ENCODE measurements at regions not wholly inside any gene's neighbourhood (a gene's known extent, or its start where the extent isn't known, plus 50 kb on each side); places are given as distances from the start of the nearest gene placed in this dataset.
"Not testable (repeated sequence)": the region's sequence is repeated elsewhere in the genome, so short reads cannot be mapped to it uniquely, and the experiment has no call there.

DNA sequence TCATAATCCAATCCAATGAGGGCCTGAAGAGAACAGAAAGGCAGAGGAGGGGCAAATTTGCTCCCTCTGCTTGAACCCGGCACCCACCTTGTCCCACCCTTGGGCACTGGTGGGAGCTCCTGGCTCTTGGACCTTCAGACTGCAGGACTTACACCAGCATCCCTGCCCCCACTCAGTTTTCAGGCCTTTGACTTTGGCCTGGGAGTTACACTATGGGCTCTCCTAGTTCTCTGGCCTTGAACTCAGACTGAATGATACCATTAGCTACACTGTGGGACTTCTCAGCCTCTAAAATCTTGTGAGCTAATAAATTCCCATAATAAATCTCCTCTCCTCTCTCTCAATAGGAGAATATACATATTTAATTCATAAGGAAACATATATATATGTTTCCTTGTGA lies 114.4 kb downstream of the AHR start:
- Histone ChIP-seq H3K36me3 (ENCODE audit: control insufficient read depth in 1 of 2, insufficient read depth in 2 of 2, low read length in 2 of 2) (no peaks in the 10 kb centered on the region), H3K9ac (ENCODE audit: low read depth in 1 of 2, low read length in 2 of 2) (no peak overlapping the region), H3K9me3 (ENCODE audit: control insufficient read depth in 1 of 2, low read length in 2 of 2) (no peaks in the 10 kb centered on the region), H3K27ac (ENCODE audit: low read depth, low read length) (no peak overlapping the region), H3K4me3 (ENCODE audit: low read depth in 1 of 2, low read length in 2 of 2) (no peak overlapping the region), H3K4me1 (ENCODE audit: control insufficient read depth in 1 of 2, insufficient read depth in 2 of 2, low read length in 2 of 2) (peaks cover 5 to 10% of the 10 kb centered on the region in 2 donors), H3K27me3 (ENCODE audit: control insufficient read depth in 1 of 2, insufficient read depth in 2 of 2, low read length in 2 of 2) (no peaks in the 10 kb centered on the region)

GRCh38 chr7:17415955-17416354 lies 117.5 kb downstream of the AHR start:
- H3K9ac ChIP-seq (ENCODE audit: low read depth in 1 of 2, low read length in 2 of 2): no peak overlapping the region
- no peaks in the 10 kb centered on the region for H3K9me3 ChIP-seq (ENCODE audit: control insufficient read depth in 1 of 2, low read length in 2 of 2)
- H3K4me3 ChIP-seq (ENCODE audit: low read depth in 1 of 2, low read length in 2 of 2): no peak overlapping the region
- H3K4me1 ChIP-seq (ENCODE audit: control insufficient read depth in 1 of 2, insufficient read depth in 2 of 2, low read length in 2 of 2): no peaks in the 10 kb centered on the region
- H3K27ac ChIP-seq (ENCODE audit: low read depth, low read length): no peak overlapping the region
- H3K36me3 ChIP-seq (ENCODE audit: control insufficient read depth in 1 of 2, insufficient read depth in 2 of 2, low read length in 2 of 2): no peaks in the 10 kb centered on the region
- H3K27me3 ChIP-seq (ENCODE audit: control insufficient read depth in 1 of 2, insufficient read depth in 2 of 2, low read length in 2 of 2): no peaks in the 10 kb centered on the region

GRCh38 chr7:17420308-17421015 lies 122.0 kb downstream of the AHR start:
- not testable (repeated sequence) for H3K36me3 ChIP-seq (ENCODE audit: control insufficient read depth in 1 of 2, insufficient read depth in 2 of 2, low read length in 2 of 2); H3K9me3 ChIP-seq (ENCODE audit: control insufficient read depth in 1 of 2, low read length in 2 of 2); H3K4me1 ChIP-seq (ENCODE audit: control insufficient read depth in 1 of 2, insufficient read depth in 2 of 2, low read length in 2 of 2); H3K27me3 ChIP-seq (ENCODE audit: control insufficient read depth in 1 of 2, insufficient read depth in 2 of 2, low read length in 2 of 2); H3K27ac ChIP-seq (ENCODE audit: low read depth, low read length); H3K4me3 ChIP-seq (ENCODE audit: low read depth in 1 of 2, low read length in 2 of 2); H3K9ac ChIP-seq (ENCODE audit: low read depth in 1 of 2, low read length in 2 of 2)

GRCh38 chr7:17421941-17422340 lies 123.5 kb downstream of the AHR start:
- Histone ChIP-seq H3K9ac (ENCODE audit: low read depth in 1 of 2, low read length in 2 of 2) (no peak overlapping the region), H3K27ac (ENCODE audit: low read depth, low read length) (no peak overlapping the region), H3K27me3 (ENCODE audit: control insufficient read depth in 1 of 2, insufficient read depth in 2 of 2, low read length in 2 of 2) (no peaks in the 10 kb centered on the region), H3K36me3 (ENCODE audit: control insufficient read depth in 1 of 2, insufficient read depth in 2 of 2, low read length in 2 of 2) (no peaks in the 10 kb centered on the region), H3K9me3 (ENCODE audit: control insufficient read depth in 1 of 2, low read length in 2 of 2) (peaks cover 0 to 3% of the 10 kb centered on the region in 2 donors), H3K4me1 (ENCODE audit: control insufficient read depth in 1 of 2, insufficient read depth in 2 of 2, low read length in 2 of 2) (no peaks in the 10 kb centered on the region), H3K4me3 (ENCODE audit: low read depth in 1 of 2, low read length in 2 of 2) (no peak overlapping the region)

- Histone ChIP-seq H3K27ac (ENCODE audit: low read depth, low read length) (no peak overlapping the region), H3K27me3 (ENCODE audit: control insufficient read depth in 1 of 2, insufficient read depth in 2 of 2, low read length in 2 of 2) (no peaks in the 10 kb centered on the region), H3K9me3 (ENCODE audit: control insufficient read depth in 1 of 2, low read length in 2 of 2) (peaks cover under 1 to 7% of the 10 kb centered on the region in 2 donors), H3K4me3 (ENCODE audit: low read depth in 1 of 2, low read length in 2 of 2) (no peak overlapping the region), H3K4me1 (ENCODE audit: control insufficient read depth in 1 of 2, insufficient read depth in 2 of 2, low read length in 2 of 2) (no peaks in the 10 kb centered on the region), H3K9ac (ENCODE audit: low read depth in 1 of 2, low read length in 2 of 2) (no peak overlapping the region), H3K36me3 (ENCODE audit: control insufficient read depth in 1 of 2, insufficient read depth in 2 of 2, low read length in 2 of 2) (no peaks in the 10 kb centered on the region)
Measured at GRCh38 chr7:17422966-17423365, 124.5 kb downstream of the AHR start.

- H3K4me1 ChIP-seq (ENCODE audit: control insufficient read depth in 1 of 2, insufficient read depth in 2 of 2, low read length in 2 of 2): no peaks in the 10 kb centered on the region
- H3K9ac ChIP-seq (ENCODE audit: low read depth in 1 of 2, low read length in 2 of 2): no peak overlapping the region
- H3K27me3 ChIP-seq (ENCODE audit: control insufficient read depth in 1 of 2, insufficient read depth in 2 of 2, low read length in 2 of 2): no peaks in the 10 kb centered on the region
- peaks cover 8 to 18% of the 10 kb centered on the region in 2 donors for H3K9me3 ChIP-seq (ENCODE audit: control insufficient read depth in 1 of 2, low read length in 2 of 2)
- no peak overlapping the region for H3K4me3 ChIP-seq (ENCODE audit: low read depth in 1 of 2, low read length in 2 of 2)
- H3K36me3 ChIP-seq (ENCODE audit: control insufficient read depth in 1 of 2, insufficient read depth in 2 of 2, low read length in 2 of 2): no peaks in the 10 kb centered on the region
- no peak overlapping the region for H3K27ac ChIP-seq (ENCODE audit: low read depth, low read length)
Measured at GRCh38 chr7:17427924-17428323, 129.5 kb downstream of the AHR start.

DNA sequence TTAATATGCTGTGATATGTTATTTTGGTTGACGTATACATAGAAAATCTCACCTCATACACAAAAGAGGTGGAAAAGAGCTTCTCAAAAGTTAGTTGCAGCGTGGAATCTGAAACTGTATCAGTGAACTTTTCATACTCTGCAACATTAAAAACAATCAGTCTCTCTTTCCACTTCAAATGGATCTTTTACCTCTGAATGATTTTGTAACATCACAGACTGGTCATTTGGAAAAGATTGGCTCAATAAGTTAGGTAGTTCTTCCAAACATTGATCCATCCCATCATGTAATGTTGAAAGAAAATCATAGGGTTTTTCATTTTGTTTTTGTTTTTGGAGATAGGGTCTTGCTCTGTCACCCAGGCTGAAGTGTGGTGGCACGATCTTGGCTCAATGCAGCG lies 131.1 kb downstream of the AHR start:
- Histone ChIP-seq H3K9ac (ENCODE audit: low read depth in 1 of 2, low read length in 2 of 2) (no peak overlapping the region), H3K27me3 (ENCODE audit: control insufficient read depth in 1 of 2, insufficient read depth in 2 of 2, low read length in 2 of 2) (no peaks in the 10 kb centered on the region), H3K9me3 (ENCODE audit: control insufficient read depth in 1 of 2, low read length in 2 of 2) (peaks cover 8 to 18% of the 10 kb centered on the region in 2 donors), H3K4me1 (ENCODE audit: control insufficient read depth in 1 of 2, insufficient read depth in 2 of 2, low read length in 2 of 2) (no peaks in the 10 kb centered on the region), H3K27ac (ENCODE audit: low read depth, low read length) (no peak overlapping the region), H3K36me3 (ENCODE audit: control insufficient read depth in 1 of 2, insufficient read depth in 2 of 2, low read length in 2 of 2) (no peaks in the 10 kb centered on the region), H3K4me3 (ENCODE audit: low read depth in 1 of 2, low read length in 2 of 2) (no peak overlapping the region)

- no peaks in the 10 kb centered on the region for H3K36me3 ChIP-seq (ENCODE audit: control insufficient read depth in 1 of 2, insufficient read depth in 2 of 2, low read length in 2 of 2)
- H3K27ac ChIP-seq (ENCODE audit: low read depth, low read length): no peak overlapping the region
- H3K4me3 ChIP-seq (ENCODE audit: low read depth in 1 of 2, low read length in 2 of 2): no peak overlapping the region
- H3K9me3 ChIP-seq (ENCODE audit: control insufficient read depth in 1 of 2, low read length in 2 of 2): peaks cover 8 to 12% of the 10 kb centered on the region in 2 donors
- no peaks in the 10 kb centered on the region for H3K27me3 ChIP-seq (ENCODE audit: control insufficient read depth in 1 of 2, insufficient read depth in 2 of 2, low read length in 2 of 2)
- H3K9ac ChIP-seq (ENCODE audit: low read depth in 1 of 2, low read length in 2 of 2): no peak overlapping the region
- H3K4me1 ChIP-seq (ENCODE audit: control insufficient read depth in 1 of 2, insufficient read depth in 2 of 2, low read length in 2 of 2): no peaks in the 10 kb centered on the region
Measured at GRCh38 chr7:17432793-17433192, 134.3 kb downstream of the AHR start.

- Histone ChIP-seq H3K9me3 (ENCODE audit: control insufficient read depth in 1 of 2, low read length in 2 of 2) (no peaks in the 10 kb centered on the region), H3K9ac (ENCODE audit: low read depth in 1 of 2, low read length in 2 of 2) (no peak overlapping the region), H3K27ac (ENCODE audit: low read depth, low read length) (no peak overlapping the region), H3K27me3 (ENCODE audit: control insufficient read depth in 1 of 2, insufficient read depth in 2 of 2, low read length in 2 of 2) (no peaks in the 10 kb centered on the region), H3K4me3 (ENCODE audit: low read depth in 1 of 2, low read length in 2 of 2) (no peak overlapping the region), H3K36me3 (ENCODE audit: control insufficient read depth in 1 of 2, insufficient read depth in 2 of 2, low read length in 2 of 2) (no peaks in the 10 kb centered on the region), H3K4me1 (ENCODE audit: control insufficient read depth in 1 of 2, insufficient read depth in 2 of 2, low read length in 2 of 2) (no peaks in the 10 kb centered on the region)
Measured at GRCh38 chr7:17434191-17434590, 135.7 kb downstream of the AHR start.

- H3K9me3 ChIP-seq (ENCODE audit: control insufficient read depth in 1 of 2, low read length in 2 of 2): peaks cover 0 to 2% of the 10 kb centered on the region in 2 donors
- H3K9ac ChIP-seq (ENCODE audit: low read depth in 1 of 2, low read length in 2 of 2): no peak overlapping the region
- H3K27me3 ChIP-seq (ENCODE audit: control insufficient read depth in 1 of 2, insufficient read depth in 2 of 2, low read length in 2 of 2): no peaks in the 10 kb centered on the region
- H3K4me1 ChIP-seq (ENCODE audit: control insufficient read depth in 1 of 2, insufficient read depth in 2 of 2, low read length in 2 of 2): no peaks in the 10 kb centered on the region
- H3K27ac ChIP-seq (ENCODE audit: low read depth, low read length): no peak overlapping the region
- no peaks in the 10 kb centered on the region for H3K36me3 ChIP-seq (ENCODE audit: control insufficient read depth in 1 of 2, insufficient read depth in 2 of 2, low read length in 2 of 2)
- H3K4me3 ChIP-seq (ENCODE audit: low read depth in 1 of 2, low read length in 2 of 2): no peak overlapping the region
Measured at GRCh38 chr7:17434841-17435692, 136.6 kb downstream of the AHR start.
